ENCODE measurements at regions not wholly inside any gene's neighbourhood (a gene's known extent, or its start where the extent isn't known, plus 50 kb on each side); places are given as distances from the start of the nearest gene placed in this dataset.
A peak's percentile ranks its signal among the peaks of the same experiment; 100 is the strongest.

DNA sequence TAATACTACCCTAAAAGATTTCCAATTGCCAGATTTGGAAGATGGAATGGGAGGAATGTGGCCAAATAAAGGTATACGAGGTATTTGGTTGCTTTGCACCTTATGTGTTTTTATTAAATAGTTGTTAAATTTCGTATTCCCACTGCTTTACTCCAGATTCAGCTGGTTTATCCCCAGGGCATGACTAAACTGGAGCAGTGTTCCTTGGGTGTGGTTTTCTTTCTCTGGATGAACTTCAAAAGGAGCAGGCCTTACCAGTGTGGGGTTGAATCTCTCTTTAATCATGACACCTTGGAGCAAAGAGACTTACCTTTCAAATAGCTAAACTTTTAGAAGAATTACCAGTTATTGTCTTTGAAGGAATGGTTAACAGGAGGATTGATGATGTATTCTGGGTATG, 121.7 kb upstream of the BNC2 start:
- H3K4me2 ChIP-seq (ENCODE audit: insufficient read depth, low read length): no peak overlapping the region
- H3K27me3 ChIP-seq (ENCODE audit: insufficient read depth, low read length): no peaks in the 10 kb centered on the region
- DNase-seq (ENCODE audit: insufficient read length, low spot score, missing footprints): no peak
- H3K4me1 ChIP-seq (ENCODE audit: insufficient read depth, low read length): peaks cover 8% of the 10 kb centered on the region
- peaks cover 6% of the 10 kb centered on the region for H3K9me3 ChIP-seq (ENCODE audit: low read depth, low read length)
- TF ChIP-seq, protein P1, sequence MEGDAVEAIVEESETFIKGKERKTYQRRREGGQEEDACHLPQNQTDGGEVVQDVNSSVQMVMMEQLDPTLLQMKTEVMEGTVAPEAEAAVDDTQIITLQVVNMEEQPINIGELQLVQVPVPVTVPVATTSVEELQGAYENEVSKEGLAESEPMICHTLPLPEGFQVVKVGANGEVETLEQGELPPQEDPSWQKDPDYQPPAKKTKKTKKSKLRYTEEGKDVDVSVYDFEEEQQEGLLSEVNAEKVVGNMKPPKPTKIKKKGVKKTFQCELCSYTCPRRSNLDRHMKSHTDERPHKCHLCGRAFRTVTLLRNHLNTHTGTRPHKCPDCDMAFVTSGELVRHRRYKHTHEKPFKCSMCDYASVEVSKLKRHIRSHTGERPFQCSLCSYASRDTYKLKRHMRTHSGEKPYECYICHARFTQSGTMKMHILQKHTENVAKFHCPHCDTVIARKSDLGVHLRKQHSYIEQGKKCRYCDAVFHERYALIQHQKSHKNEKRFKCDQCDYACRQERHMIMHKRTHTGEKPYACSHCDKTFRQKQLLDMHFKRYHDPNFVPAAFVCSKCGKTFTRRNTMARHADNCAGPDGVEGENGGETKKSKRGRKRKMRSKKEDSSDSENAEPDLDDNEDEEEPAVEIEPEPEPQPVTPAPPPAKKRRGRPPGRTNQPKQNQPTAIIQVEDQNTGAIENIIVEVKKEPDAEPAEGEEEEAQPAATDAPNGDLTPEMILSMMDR (IDR thresholded peaks at IDR 0.05; ENCODE audit: extremely low read depth, low read depth, low read length): no peak
- no peak overlapping the region for H3K4me3 ChIP-seq (ENCODE audit: insufficient read depth, low read length)
- H3K79me2 ChIP-seq (ENCODE audit: insufficient read depth, low read length): no peaks in the 10 kb centered on the region
- H3K27ac ChIP-seq (ENCODE audit: low read depth, low read length): no peak overlapping the region
- H2AFZ ChIP-seq (ENCODE audit: low read length): peak overlapping the region; percentile 46
- H4K20me1 ChIP-seq (ENCODE audit: insufficient read depth, low read length): no peaks in the 10 kb centered on the region
- no peaks in the 10 kb centered on the region for H3K36me3 ChIP-seq (ENCODE audit: insufficient read depth, low read length)

DNA sequence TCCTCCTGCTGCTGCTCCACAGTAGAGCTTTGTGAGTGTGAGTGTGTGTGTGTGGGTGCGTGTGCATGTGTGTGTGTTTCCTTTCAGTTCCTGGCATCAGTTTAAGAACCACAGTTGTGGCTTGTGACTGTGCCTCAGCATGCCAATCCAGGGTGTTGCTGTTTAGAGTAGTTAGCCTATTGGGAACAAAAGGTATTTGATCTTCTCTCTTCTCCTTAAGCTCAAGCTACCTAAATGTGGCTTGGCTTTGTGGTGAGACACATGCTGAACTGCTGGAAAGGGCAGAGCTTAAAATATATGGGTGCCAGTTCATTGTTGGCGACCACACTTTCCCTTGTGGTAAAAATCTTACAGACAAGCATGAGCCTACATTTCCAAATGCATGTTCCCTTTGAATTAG, 116.6 kb upstream of the BNC2 start:
- Histone ChIP-seq H3K79me2 (ENCODE audit: insufficient read depth, low read length) (no peaks in the 10 kb centered on the region), H3K27ac (ENCODE audit: low read depth, low read length) (peak overlapping the region; percentile 66), H3K4me1 (ENCODE audit: insufficient read depth, low read length) (peaks cover 20% of the 10 kb centered on the region), H3K36me3 (ENCODE audit: insufficient read depth, low read length) (no peaks in the 10 kb centered on the region), H3K4me2 (ENCODE audit: insufficient read depth, low read length) (peak overlapping the region; percentile 75), H2AFZ (ENCODE audit: low read length) (peak overlapping the region; percentile 45), H3K4me3 (ENCODE audit: insufficient read depth, low read length) (no peak overlapping the region), H3K27me3 (ENCODE audit: insufficient read depth, low read length) (no peaks in the 10 kb centered on the region), H3K9me3 (ENCODE audit: low read depth, low read length) (no peaks in the 10 kb centered on the region), H4K20me1 (ENCODE audit: insufficient read depth, low read length) (no peaks in the 10 kb centered on the region)
- TF ChIP-seq, protein P1 (IDR thresholded peaks at IDR 0.05; ENCODE audit: extremely low read depth, low read depth, low read length): no peak
- peak; percentile 65 for DNase-seq (ENCODE audit: insufficient read length, low spot score, missing footprints)

DNA sequence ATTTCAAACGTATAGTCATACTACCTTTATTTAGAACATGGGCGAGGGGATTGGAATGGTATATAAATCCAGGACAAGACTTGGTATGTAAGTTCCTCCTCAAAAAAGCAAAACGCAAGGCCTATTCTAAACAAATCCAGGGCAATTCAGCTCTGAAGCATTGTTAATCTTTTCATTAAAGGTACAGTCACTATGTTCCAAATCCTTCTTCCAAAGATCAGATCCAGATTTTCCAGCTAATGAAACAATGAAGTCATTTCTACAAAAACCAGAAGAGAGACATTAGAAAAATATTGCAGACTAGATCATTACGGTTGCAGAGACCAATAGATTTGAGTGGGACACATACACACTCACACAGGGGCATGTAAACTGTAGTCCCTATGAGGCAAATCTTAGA, 116.1 kb upstream of the BNC2 start:
- TF ChIP-seq, protein P1 (IDR thresholded peaks at IDR 0.05; ENCODE audit: extremely low read depth, low read depth, low read length): no peak

DNA sequence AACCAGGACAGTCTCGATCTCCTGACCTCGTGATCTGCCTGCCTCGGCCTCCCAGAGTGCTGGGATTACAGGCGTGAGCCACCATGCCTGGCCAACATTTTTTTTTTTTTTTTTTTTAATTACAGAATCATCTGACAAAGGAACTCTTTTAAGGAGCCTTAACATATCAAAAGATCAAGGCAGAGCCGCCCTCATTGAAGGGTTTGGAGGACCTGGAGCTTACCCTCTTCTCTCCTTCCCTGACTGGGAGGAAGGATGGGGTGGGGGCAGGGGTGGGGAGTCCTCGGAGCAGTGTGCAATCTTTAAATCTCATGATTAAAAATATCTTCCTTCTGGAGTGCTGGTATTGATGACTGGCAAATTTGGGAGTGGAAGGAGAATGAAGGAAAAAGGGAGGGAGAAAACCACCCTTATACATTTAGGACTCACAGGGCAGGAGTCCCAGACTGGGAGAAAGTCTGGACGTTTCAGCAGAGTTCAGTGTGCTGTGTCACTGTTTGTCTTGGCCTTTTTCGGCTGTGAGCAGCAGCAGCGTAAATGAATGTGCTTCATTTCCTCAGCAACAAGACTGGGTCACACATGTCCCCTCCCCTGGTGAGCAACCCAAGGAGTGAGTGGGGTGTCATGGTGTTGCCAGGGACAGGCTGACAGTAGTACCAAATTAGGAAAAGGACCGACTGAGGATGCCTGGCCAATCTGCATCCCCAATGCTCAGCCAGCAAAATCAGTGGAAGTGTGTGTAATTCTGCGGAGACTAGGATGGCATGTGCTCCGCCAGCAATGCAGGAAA, 115.3 kb upstream of the BNC2 start:
- peak; percentile 96 for DNase-seq (ENCODE audit: insufficient read length, low spot score, missing footprints)

More for the DNA sequence above, 116.1 kb upstream of the BNC2 start:
- no peaks in the 10 kb centered on the region for H3K9me3 ChIP-seq (ENCODE audit: low read depth, low read length)
- H4K20me1 ChIP-seq (ENCODE audit: insufficient read depth, low read length): no peaks in the 10 kb centered on the region
- H3K4me2 ChIP-seq (ENCODE audit: insufficient read depth, low read length): peak overlapping the region; percentile 75
- no peaks in the 10 kb centered on the region for H3K79me2 ChIP-seq (ENCODE audit: insufficient read depth, low read length)
- H2AFZ ChIP-seq (ENCODE audit: low read length): peak overlapping the region; percentile 45
- H3K27me3 ChIP-seq (ENCODE audit: insufficient read depth, low read length): no peaks in the 10 kb centered on the region
- no peaks in the 10 kb centered on the region for H3K36me3 ChIP-seq (ENCODE audit: insufficient read depth, low read length)
- no peak overlapping the region for H3K4me3 ChIP-seq (ENCODE audit: insufficient read depth, low read length)
- H3K4me1 ChIP-seq (ENCODE audit: insufficient read depth, low read length): peaks cover 20% of the 10 kb centered on the region
- H3K27ac ChIP-seq (ENCODE audit: low read depth, low read length): peak overlapping the region; percentile 66
- no peak for DNase-seq (ENCODE audit: insufficient read length, low spot score, missing footprints)

More for the DNA sequence above, 115.3 kb upstream of the BNC2 start:
- no peaks in the 10 kb centered on the region for H3K9me3 ChIP-seq (ENCODE audit: low read depth, low read length)
- no peaks in the 10 kb centered on the region for H3K79me2 ChIP-seq (ENCODE audit: insufficient read depth, low read length)
- H3K4me1 ChIP-seq (ENCODE audit: insufficient read depth, low read length): peaks cover 20% of the 10 kb centered on the region
- H2AFZ ChIP-seq (ENCODE audit: low read length): peak overlapping the region; percentile 45
- TF ChIP-seq, protein P1 (IDR thresholded peaks at IDR 0.05; ENCODE audit: extremely low read depth, low read depth, low read length): no peak
- no peaks in the 10 kb centered on the region for H3K36me3 ChIP-seq (ENCODE audit: insufficient read depth, low read length)
- H4K20me1 ChIP-seq (ENCODE audit: insufficient read depth, low read length): no peaks in the 10 kb centered on the region
- H3K4me3 ChIP-seq (ENCODE audit: insufficient read depth, low read length): peak overlapping the region; percentile 22
- no peaks in the 10 kb centered on the region for H3K27me3 ChIP-seq (ENCODE audit: insufficient read depth, low read length)
- peak overlapping the region; percentile 75 for H3K4me2 ChIP-seq (ENCODE audit: insufficient read depth, low read length)
- peak overlapping the region; percentile 66 for H3K27ac ChIP-seq (ENCODE audit: low read depth, low read length)

Measured in osteoblast (primary cell).